GM23338 (cell line): ENCODE measurements at regions not wholly inside any gene's neighbourhood (a gene's known extent, or its start where the extent isn't known, plus 50 kb on each side); places are given as distances from the start of the nearest gene placed in this dataset.

Experiments
- ATAC-seq: fragments of 200-7000 bp; cut with Tn5 transposase; 3 replicates; pipeline ENCODE4 v1.9.1; 2020
- DNase-seq: peaks from one replicate; pipeline ENCODE4 v3.0.0-alpha.2; 2015; ENCODE audit warnings: low spot score
- H2AFZ ChIP-seq: fragments of 200-600 bp; sonication (generic); 2 replicates; pipeline ENCODE4 v1.8.0; 2016; ENCODE audit warnings: antibody characterized with exemption, mild to moderate bottlenecking, moderate library complexity
- H3F3A ChIP-seq: fragments of 200-600 bp; sonication (generic); replicated peaks from 2 replicates; pipeline ENCODE4 v1.8.0; 2017; ENCODE audit warnings: antibody characterized with exemption, mixed run types, low read depth
- H3K27ac ChIP-seq: fragments of 200-600 bp; sonication (generic); 2 replicates; pipeline ENCODE4 v1.6.1; 2016; ENCODE audit warnings: low read depth
- H3K27me3 ChIP-seq: fragments of 200-600 bp; sonication (generic); 2 replicates; pipeline ENCODE4 v1.8.0; 2016; ENCODE audit warnings: mild to moderate bottlenecking, mixed run types, moderate library complexity; ENCODE audit not compliant: insufficient read depth
- H3K36me3 ChIP-seq: fragments of 200-600 bp; sonication (generic); 2 replicates; pipeline ENCODE4 v1.8.0; 2016; ENCODE audit warnings: mild to moderate bottlenecking; ENCODE audit not compliant: insufficient read depth
- H3K4me1 ChIP-seq: fragments of 200-600 bp; sonication (generic); 2 replicates; pipeline ENCODE4 v1.8.0; 2016; ENCODE audit warnings: mild to moderate bottlenecking, moderate library complexity; ENCODE audit not compliant: insufficient read depth
- H3K4me2 ChIP-seq: fragments of 200-600 bp; sonication (generic); 2 replicates; pipeline ENCODE4 v1.7.1; 2017; ENCODE audit warnings: mixed run types
- H3K4me3 ChIP-seq: fragments of 200-600 bp; sonication (generic); 2 replicates; pipeline ENCODE4 v1.6.1; 2016; ENCODE audit warnings: mixed run types
- H3K79me2 ChIP-seq: fragments of 200-600 bp; sonication (generic); replicated peaks from 2 replicates; pipeline ENCODE4 v1.8.0; 2017; ENCODE audit warnings: mild to moderate bottlenecking; ENCODE audit not compliant: insufficient read depth
- H3K9me2 ChIP-seq: fragments of 200-600 bp; sonication (generic); 2 replicates; pipeline ENCODE4 v1.8.0; 2017; ENCODE audit not compliant: insufficient read depth
- H4K20me1 ChIP-seq: fragments of 200-600 bp; sonication (generic); replicated peaks from 2 replicates; pipeline ENCODE4 v1.8.0; 2017; ENCODE audit warnings: mild to moderate bottlenecking; ENCODE audit not compliant: insufficient read depth
- H3K27ac Mint-ChIP-seq: 2 replicates; pipeline ENCODE4 v1.8.0; 2020; ENCODE audit warnings: inconsistent platforms, mild to moderate bottlenecking, moderate library complexity, mixed read lengths
- H3K27me3 Mint-ChIP-seq: 3 replicates; pipeline ENCODE4 v1.8.0; 2022; ENCODE audit warnings: low read depth, mild to moderate bottlenecking, moderate library complexity, mixed read lengths, inconsistent platforms; ENCODE audit not compliant: insufficient read depth, poor library complexity
- H3K36me3 Mint-ChIP-seq: 3 replicates; pipeline ENCODE4 v1.8.0; 2021; ENCODE audit warnings: low read depth, mild to moderate bottlenecking, inconsistent platforms, moderate library complexity, mixed read lengths
- H3K4me1 Mint-ChIP-seq: 3 replicates; pipeline ENCODE4 v1.8.0; 2020; ENCODE audit warnings: mild to moderate bottlenecking, inconsistent platforms, mixed read lengths
- H3K4me3 Mint-ChIP-seq: 3 replicates; pipeline ENCODE4 v1.8.0; 2021; ENCODE audit warnings: moderate library complexity, mild to moderate bottlenecking, inconsistent platforms, mixed read lengths
- H3K9me3 Mint-ChIP-seq: 3 replicates; pipeline ENCODE4 v1.8.0; 2020; ENCODE audit warnings: moderate library complexity, mild to moderate bottlenecking, inconsistent platforms, mixed read lengths
- CREB1 ChIP-seq: fragments of 250-450 bp; sonication (Bioruptor Pico); IDR thresholded peaks from 2 replicates; pipeline ENCODE4 v1.5.0; 2020; ENCODE audit warnings: low read depth, mild to moderate bottlenecking, moderate library complexity
- EZH2 ChIP-seq: fragments of 200-600 bp; sonication (generic); IDR thresholded peaks from one replicate; pipeline ENCODE4 v1.8.0; 2017; ENCODE audit warnings: antibody characterized with exemption, mild to moderate bottlenecking, low read depth; ENCODE audit not compliant: unreplicated experiment
- EZH2phosphoT487 ChIP-seq: fragments of 200-600 bp; sonication (generic); IDR thresholded peaks from one replicate; pipeline ENCODE4 v1.8.1; 2018; ENCODE audit warnings: antibody characterized with exemption; ENCODE audit not compliant: unreplicated experiment
- JUNB ChIP-seq: IDR thresholded peaks from one replicate; pipeline ENCODE4 v1.6.1; 2016; ENCODE audit warnings: antibody characterized with exemption; ENCODE audit not compliant: unreplicated experiment
- NANOG ChIP-seq: IDR thresholded peaks from 2 replicates; pipeline ENCODE4 v1.6.1; 2016; ENCODE audit warnings: antibody characterized with exemption, borderline replicate concordance
- STAT1 ChIP-seq: IDR thresholded peaks from one replicate; pipeline ENCODE4 v1.6.1; 2016; ENCODE audit warnings: antibody characterized with exemption; ENCODE audit not compliant: unreplicated experiment
- ZNF331 ChIP-seq: fragments of 250-450 bp; sonication (Bioruptor Pico); IDR thresholded peaks from 2 replicates; pipeline ENCODE4 v1.5.0; 2020; ENCODE audit warnings: low read depth, mild to moderate bottlenecking, moderate library complexity
- TF ChIP-seq, protein P1 (sequence below), 2 experiments: fragments of 200-600 bp in 1 of 2; sonication (generic) in 1 of 2; conservative IDR thresholded peaks; 2 replicates each; pipeline versions ENCODE4 v1.5.1 to v1.6.1; 2016 to 2017; ENCODE audit warnings: antibody characterized with exemption in 2 of 2, low read depth in 2 of 2, mild to moderate bottlenecking in 2 of 2, moderate library complexity in 1 of 2
- TF ChIP-seq, protein P2 (sequence below): IDR thresholded peaks from one replicate; pipeline ENCODE4 v1.6.1; 2018; ENCODE audit warnings: antibody characterized with exemption; ENCODE audit not compliant: unreplicated experiment

DNA sequence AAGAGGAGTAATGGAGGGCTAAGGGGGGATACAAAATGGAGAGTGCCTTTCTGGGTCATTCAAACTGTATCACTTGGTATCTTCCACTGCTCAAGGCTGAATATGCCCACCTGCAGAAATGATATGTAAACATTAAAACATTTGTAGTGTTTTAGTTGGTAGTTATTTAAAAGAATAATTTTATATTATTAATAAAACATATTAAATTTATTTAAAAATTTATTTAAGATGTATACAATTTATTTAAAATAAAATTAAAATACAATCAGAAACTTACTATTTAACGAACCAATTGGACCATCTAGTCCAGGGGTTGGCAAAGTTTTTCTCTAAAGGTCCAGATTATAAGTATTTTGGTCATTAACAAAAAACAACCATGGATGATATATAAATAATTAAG lies 308.5 kb downstream of the PLK2 start:
- H3K27ac Mint-ChIP-seq = no peak overlapping the region
- H3K36me3 ChIP-seq = no peaks in the 10 kb centered on the region
- no peaks in the 10 kb centered on the region for H3K79me2 ChIP-seq
- H2AFZ ChIP-seq = 0 out of 2 replicates have a peak overlapping the region, but pooled peaks have one; percentile 18
- ATAC-seq = no peak
- no peak for TF ChIP-seq CREB1
- no peak for TF ChIP-seq JUNB
- no peak for TF ChIP-seq STAT1
- no peak for TF ChIP-seq NANOG
- TF ChIP-seq EZH2 = no peak
- no peak for TF ChIP-seq ZNF331 (CRISPR knock-in tag)
- TF ChIP-seq, protein P1, sequence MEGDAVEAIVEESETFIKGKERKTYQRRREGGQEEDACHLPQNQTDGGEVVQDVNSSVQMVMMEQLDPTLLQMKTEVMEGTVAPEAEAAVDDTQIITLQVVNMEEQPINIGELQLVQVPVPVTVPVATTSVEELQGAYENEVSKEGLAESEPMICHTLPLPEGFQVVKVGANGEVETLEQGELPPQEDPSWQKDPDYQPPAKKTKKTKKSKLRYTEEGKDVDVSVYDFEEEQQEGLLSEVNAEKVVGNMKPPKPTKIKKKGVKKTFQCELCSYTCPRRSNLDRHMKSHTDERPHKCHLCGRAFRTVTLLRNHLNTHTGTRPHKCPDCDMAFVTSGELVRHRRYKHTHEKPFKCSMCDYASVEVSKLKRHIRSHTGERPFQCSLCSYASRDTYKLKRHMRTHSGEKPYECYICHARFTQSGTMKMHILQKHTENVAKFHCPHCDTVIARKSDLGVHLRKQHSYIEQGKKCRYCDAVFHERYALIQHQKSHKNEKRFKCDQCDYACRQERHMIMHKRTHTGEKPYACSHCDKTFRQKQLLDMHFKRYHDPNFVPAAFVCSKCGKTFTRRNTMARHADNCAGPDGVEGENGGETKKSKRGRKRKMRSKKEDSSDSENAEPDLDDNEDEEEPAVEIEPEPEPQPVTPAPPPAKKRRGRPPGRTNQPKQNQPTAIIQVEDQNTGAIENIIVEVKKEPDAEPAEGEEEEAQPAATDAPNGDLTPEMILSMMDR (conservative IDR thresholded peaks at IDR 0.05; ENCODE audit: low read depth in 2 of 2) = no peak
- TF ChIP-seq EZH2phosphoT487 = no peak
- TF ChIP-seq, protein P2, sequence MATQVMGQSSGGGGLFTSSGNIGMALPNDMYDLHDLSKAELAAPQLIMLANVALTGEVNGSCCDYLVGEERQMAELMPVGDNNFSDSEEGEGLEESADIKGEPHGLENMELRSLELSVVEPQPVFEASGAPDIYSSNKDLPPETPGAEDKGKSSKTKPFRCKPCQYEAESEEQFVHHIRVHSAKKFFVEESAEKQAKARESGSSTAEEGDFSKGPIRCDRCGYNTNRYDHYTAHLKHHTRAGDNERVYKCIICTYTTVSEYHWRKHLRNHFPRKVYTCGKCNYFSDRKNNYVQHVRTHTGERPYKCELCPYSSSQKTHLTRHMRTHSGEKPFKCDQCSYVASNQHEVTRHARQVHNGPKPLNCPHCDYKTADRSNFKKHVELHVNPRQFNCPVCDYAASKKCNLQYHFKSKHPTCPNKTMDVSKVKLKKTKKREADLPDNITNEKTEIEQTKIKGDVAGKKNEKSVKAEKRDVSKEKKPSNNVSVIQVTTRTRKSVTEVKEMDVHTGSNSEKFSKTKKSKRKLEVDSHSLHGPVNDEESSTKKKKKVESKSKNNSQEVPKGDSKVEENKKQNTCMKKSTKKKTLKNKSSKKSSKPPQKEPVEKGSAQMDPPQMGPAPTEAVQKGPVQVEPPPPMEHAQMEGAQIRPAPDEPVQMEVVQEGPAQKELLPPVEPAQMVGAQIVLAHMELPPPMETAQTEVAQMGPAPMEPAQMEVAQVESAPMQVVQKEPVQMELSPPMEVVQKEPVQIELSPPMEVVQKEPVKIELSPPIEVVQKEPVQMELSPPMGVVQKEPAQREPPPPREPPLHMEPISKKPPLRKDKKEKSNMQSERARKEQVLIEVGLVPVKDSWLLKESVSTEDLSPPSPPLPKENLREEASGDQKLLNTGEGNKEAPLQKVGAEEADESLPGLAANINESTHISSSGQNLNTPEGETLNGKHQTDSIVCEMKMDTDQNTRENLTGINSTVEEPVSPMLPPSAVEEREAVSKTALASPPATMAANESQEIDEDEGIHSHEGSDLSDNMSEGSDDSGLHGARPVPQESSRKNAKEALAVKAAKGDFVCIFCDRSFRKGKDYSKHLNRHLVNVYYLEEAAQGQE = no peak
- H3K27ac ChIP-seq = no peak overlapping the region
- H3K4me2 ChIP-seq = no peak overlapping the region
- H3K4me3 ChIP-seq = no peak overlapping the region
- DNase-seq = no peak
- no peaks in the 10 kb centered on the region for H3K27me3 Mint-ChIP-seq
- H3K4me3 Mint-ChIP-seq = no peak overlapping the region
- no peaks in the 10 kb centered on the region for H3K4me1 ChIP-seq
- peaks cover 4% of the 10 kb centered on the region; the same call in 1 of the 2 replicates for H3K9me2 ChIP-seq
- H4K20me1 ChIP-seq = no peaks in the 10 kb centered on the region
- H3K27me3 ChIP-seq = no peaks in the 10 kb centered on the region
- H3K4me1 Mint-ChIP-seq = no peaks in the 10 kb centered on the region
- H3K36me3 Mint-ChIP-seq = no peaks in the 10 kb centered on the region
- H3F3A ChIP-seq = no peaks in the 10 kb centered on the region
- no peaks in the 10 kb centered on the region for H3K9me3 Mint-ChIP-seq

DNA sequence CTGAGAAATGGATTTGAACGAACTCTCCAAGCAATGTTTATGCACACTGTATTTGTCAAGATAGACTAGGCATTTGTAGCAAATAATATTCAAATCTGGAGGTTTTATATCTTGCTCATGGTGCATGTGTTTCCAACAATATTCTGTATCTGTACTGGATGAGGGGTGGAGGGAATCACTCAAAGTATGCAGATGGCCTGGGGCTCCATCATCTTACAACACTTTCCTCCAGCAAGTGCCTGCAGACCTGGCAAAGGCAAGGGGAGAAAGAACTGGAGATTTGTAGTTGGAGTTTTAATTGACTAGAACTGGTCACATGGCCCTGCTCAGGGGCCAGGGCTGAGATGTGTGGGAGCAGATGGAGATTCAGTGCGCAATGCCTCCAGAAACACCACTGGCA lies 309.0 kb downstream of the PLK2 start:
- ATAC-seq = no peak
- Histone ChIP-seq H3K4me2 (no peak overlapping the region), H3K79me2 (no peaks in the 10 kb centered on the region), H3K9me2 (peaks cover 4% of the 10 kb centered on the region; the same call in 1 of the 2 replicates), H3K27me3 (no peaks in the 10 kb centered on the region), H3K36me3 (no peaks in the 10 kb centered on the region), H3K4me1 (no peaks in the 10 kb centered on the region), H3K27ac (no peak overlapping the region), H3K4me3 (no peak overlapping the region), H4K20me1 (no peaks in the 10 kb centered on the region), H2AFZ (0 out of 2 replicates have a peak overlapping the region, but pooled peaks have one; percentile 18), H3F3A (no peaks in the 10 kb centered on the region)
- H3K9me3 Mint-ChIP-seq = no peaks in the 10 kb centered on the region
- H3K36me3 Mint-ChIP-seq = no peaks in the 10 kb centered on the region
- TF ChIP-seq STAT1 = no peak
- TF ChIP-seq CREB1 = no peak
- no peak for TF ChIP-seq JUNB
- TF ChIP-seq, protein P1 (conservative IDR thresholded peaks at IDR 0.05; ENCODE audit: low read depth in 2 of 2) = no peak
- DNase-seq = no peak
- H3K27ac Mint-ChIP-seq = no peak overlapping the region
- no peak overlapping the region for H3K4me3 Mint-ChIP-seq
- no peaks in the 10 kb centered on the region for H3K27me3 Mint-ChIP-seq
- H3K4me1 Mint-ChIP-seq = no peaks in the 10 kb centered on the region
